AG09309 (cell line): ENCODE measurements at regions not wholly inside any gene's neighbourhood (a gene's known extent, or its start where the extent isn't known, plus 50 kb on each side); places are given as distances from the start of the nearest gene placed in this dataset.

Experiments
- DNase-seq: peaks from one replicate; pipeline ENCODE4 v3.0.0-alpha.2; 2010; ENCODE audit warnings: low read depth
- H3K4me3 ChIP-seq: 2 replicates; pipeline ENCODE4 v1.5.1; 2011; ENCODE audit warnings: mild to moderate bottlenecking, low read depth, low read length, moderate library complexity; ENCODE audit not compliant: control insufficient read depth
- TF ChIP-seq, protein P1 (sequence below): IDR thresholded peaks from 2 replicates; pipeline ENCODE4 v1.5.1; 2011; ENCODE audit warnings: mild to moderate bottlenecking, low read depth, low read length, inconsistent platforms; ENCODE audit not compliant: insufficient read depth, control insufficient read depth; ENCODE audit errors: missing control alignments

- no peak overlapping the region for H3K4me3 ChIP-seq
- TF ChIP-seq, protein P1, sequence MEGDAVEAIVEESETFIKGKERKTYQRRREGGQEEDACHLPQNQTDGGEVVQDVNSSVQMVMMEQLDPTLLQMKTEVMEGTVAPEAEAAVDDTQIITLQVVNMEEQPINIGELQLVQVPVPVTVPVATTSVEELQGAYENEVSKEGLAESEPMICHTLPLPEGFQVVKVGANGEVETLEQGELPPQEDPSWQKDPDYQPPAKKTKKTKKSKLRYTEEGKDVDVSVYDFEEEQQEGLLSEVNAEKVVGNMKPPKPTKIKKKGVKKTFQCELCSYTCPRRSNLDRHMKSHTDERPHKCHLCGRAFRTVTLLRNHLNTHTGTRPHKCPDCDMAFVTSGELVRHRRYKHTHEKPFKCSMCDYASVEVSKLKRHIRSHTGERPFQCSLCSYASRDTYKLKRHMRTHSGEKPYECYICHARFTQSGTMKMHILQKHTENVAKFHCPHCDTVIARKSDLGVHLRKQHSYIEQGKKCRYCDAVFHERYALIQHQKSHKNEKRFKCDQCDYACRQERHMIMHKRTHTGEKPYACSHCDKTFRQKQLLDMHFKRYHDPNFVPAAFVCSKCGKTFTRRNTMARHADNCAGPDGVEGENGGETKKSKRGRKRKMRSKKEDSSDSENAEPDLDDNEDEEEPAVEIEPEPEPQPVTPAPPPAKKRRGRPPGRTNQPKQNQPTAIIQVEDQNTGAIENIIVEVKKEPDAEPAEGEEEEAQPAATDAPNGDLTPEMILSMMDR, result no peak
- no peak for DNase-seq
Observed at GRCh38 chr10:78857193-78857592, 211.6 kb upstream of the ZMIZ1 start.

DNA sequence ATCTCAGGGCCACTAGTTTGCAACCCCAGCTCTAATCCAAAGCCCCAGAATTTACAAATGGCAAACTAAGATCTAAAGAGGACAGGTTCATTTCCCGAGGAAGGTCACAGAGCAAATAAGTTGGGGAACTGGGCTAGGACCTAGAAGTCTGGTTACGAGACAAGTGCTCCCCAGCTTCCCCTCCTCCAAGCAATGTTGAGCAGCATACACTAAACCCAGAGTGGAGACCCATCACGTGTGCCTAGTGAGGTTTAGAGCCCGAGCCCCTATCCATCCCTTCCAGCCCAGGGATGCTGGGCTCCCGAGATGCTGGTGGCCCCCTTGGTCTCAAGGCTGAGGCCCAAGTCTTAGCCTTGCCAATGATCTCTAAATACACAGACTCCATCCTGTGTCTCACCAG is 209.5 kb upstream of the ZMIZ1 start:
- DNase-seq, result no peak
- H3K4me3 ChIP-seq, result no peak overlapping the region
- TF ChIP-seq, protein P1, result no peak

DNA sequence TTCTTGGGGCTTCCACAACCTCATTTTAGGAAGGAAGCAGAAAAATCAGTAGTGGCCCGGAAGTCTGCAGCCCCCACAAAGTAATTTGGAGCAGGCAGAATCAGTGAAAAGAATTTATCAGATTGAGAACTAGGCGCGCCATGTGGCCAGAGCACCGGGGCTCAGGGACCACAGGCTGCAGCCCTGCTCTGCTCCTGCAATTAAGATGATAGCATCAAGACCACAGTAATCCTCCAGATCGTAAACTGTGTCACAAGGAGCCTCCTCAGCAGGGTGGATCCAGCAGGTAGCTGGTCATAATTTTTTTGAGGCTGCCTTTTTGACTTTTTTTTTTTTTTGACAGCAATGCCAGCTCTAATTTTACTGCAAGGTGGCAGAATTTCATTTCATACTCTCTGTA is 209.0 kb upstream of the ZMIZ1 start:
- DNase-seq, result no peak
- TF ChIP-seq, protein P1, result no peak
- H3K4me3 ChIP-seq, result no peak overlapping the region

GRCh38 chr10:78860260-78860914 is 208.4 kb upstream of the ZMIZ1 start:
- no peak overlapping the region for H3K4me3 ChIP-seq

DNA sequence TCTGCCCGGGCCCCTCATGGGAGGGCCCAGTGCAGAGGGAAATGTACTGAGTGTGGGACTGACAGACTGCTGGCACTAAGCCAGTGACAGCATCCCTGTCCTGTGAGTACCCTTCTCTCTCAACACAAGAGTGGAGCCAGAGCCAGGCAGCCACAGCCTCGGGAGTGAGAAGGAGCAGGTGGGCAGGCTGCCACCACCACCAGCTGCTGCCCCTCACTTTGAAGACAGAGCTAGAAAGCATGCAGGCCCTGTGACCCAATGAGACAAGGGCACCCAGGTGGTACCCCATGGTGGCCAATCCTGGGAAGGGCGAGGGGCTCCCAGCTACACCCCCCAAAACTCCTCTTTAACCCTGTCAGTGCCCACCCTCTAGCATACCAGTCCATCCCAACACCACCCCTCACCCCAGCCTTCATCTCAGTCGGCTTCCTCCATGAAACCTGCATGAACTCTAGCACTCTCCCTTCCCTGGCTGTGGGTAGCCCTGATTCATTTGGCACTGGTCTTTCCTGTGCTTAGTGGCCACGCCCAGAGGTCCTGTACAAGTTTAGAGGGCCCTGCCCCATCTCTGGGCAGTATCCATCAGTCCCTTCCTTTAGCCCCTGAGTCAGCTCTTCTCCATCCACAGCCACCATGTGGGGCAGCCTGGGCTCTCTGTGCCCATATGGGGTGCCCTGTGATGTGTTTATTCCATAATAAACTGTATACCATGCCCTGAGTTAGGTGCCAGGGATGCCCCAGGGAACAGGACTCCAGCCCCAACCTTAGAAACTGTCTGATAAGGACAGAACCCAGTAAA is 207.0 kb upstream of the ZMIZ1 start:
- TF ChIP-seq, protein P1, result no peak
- DNase-seq, result no peak
- H3K4me3 ChIP-seq, result no peak overlapping the region

More at GRCh38 chr10:78860260-78860914, 208.4 kb upstream of the ZMIZ1 start:
- TF ChIP-seq, protein P1, result no peak
- DNase-seq, result no peak

GRCh38 chr10:78862328-78862640 is 206.5 kb upstream of the ZMIZ1 start:
- TF ChIP-seq, protein P1, result no peak
- H3K4me3 ChIP-seq, result no peak overlapping the region
- DNase-seq, result no peak
